GM23338 (cell line): ENCODE measurements at regions not wholly inside any gene's neighbourhood (a gene's known extent, or its start where the extent isn't known, plus 50 kb on each side); places are given as distances from the start of the nearest gene placed in this dataset.

ENCODE experiments used
- CREB1 ChIP-seq: fragments of 250-450 bp; sonication (Bioruptor Pico); IDR thresholded peaks from 2 replicates; pipeline ENCODE4 v1.5.0; 2020; ENCODE audit warnings: low read depth, mild to moderate bottlenecking, moderate library complexity
- EZH2 ChIP-seq: fragments of 200-600 bp; sonication (generic); IDR thresholded peaks from one replicate; pipeline ENCODE4 v1.8.0; 2017; ENCODE audit warnings: antibody characterized with exemption, mild to moderate bottlenecking, low read depth; ENCODE audit not compliant: unreplicated experiment
- EZH2phosphoT487 ChIP-seq: fragments of 200-600 bp; sonication (generic); IDR thresholded peaks from one replicate; pipeline ENCODE4 v1.8.1; 2018; ENCODE audit warnings: antibody characterized with exemption; ENCODE audit not compliant: unreplicated experiment
- NANOG ChIP-seq: IDR thresholded peaks from 2 replicates; pipeline ENCODE4 v1.6.1; 2016; ENCODE audit warnings: antibody characterized with exemption, borderline replicate concordance
- POLR2AphosphoS5 ChIP-seq: IDR thresholded peaks from 2 replicates; pipeline ENCODE4 v1.6.1; 2016; ENCODE audit warnings: antibody characterized with exemption, low read depth
- TF ChIP-seq, protein P1 (sequence below), 2 experiments: fragments of 200-600 bp in 1 of 2; sonication (generic) in 1 of 2; conservative IDR thresholded peaks; 2 replicates each; pipeline versions ENCODE4 v1.5.1 to v1.6.1; 2016 to 2017; ENCODE audit warnings: antibody characterized with exemption in 2 of 2, low read depth in 2 of 2, mild to moderate bottlenecking in 2 of 2, moderate library complexity in 1 of 2
- TF ChIP-seq, protein P2 (sequence below): IDR thresholded peaks from one replicate; pipeline ENCODE4 v1.6.1; 2018; ENCODE audit warnings: antibody characterized with exemption; ENCODE audit not compliant: unreplicated experiment

DNA sequence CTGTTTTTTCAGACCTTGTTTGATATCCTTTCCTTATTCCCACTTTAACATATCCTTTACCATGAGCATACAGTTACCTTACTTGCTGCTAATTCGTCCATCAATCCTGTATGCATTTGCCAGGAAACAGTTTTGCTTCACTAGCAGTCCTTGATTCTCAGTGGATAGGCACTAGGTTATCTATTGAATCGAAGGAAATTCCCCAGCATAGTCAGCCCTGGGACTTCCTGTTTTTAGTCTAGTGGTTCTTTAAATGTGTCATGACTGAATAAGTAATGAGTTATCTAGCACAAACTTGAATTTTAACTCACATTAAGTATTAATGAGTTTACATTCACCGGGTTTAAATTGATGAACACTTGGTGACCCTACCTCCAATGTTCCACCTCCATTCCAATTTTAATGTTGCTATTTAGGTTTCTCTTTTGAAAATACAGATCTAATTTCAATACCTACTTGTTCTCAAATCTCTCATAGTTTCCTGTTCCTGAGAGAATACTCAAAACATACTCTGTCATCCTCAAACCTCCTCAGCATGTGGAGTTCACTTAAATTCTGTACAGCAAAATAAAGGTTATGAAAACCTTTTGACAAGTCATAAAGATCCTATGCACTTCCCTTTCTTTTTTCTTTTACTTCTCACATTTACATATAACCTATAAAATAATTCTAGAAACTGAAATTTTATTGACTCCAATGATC is 1375.1 kb upstream of the TENM4 start:
- TF ChIP-seq, protein P1, sequence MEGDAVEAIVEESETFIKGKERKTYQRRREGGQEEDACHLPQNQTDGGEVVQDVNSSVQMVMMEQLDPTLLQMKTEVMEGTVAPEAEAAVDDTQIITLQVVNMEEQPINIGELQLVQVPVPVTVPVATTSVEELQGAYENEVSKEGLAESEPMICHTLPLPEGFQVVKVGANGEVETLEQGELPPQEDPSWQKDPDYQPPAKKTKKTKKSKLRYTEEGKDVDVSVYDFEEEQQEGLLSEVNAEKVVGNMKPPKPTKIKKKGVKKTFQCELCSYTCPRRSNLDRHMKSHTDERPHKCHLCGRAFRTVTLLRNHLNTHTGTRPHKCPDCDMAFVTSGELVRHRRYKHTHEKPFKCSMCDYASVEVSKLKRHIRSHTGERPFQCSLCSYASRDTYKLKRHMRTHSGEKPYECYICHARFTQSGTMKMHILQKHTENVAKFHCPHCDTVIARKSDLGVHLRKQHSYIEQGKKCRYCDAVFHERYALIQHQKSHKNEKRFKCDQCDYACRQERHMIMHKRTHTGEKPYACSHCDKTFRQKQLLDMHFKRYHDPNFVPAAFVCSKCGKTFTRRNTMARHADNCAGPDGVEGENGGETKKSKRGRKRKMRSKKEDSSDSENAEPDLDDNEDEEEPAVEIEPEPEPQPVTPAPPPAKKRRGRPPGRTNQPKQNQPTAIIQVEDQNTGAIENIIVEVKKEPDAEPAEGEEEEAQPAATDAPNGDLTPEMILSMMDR (conservative IDR thresholded peaks at IDR 0.05; ENCODE audit: low read depth in 2 of 2): no peak
- TF ChIP-seq EZH2 (no peak), EZH2phosphoT487 (no peak), POLR2AphosphoS5 (no peak), CREB1 (CRISPR knock-in tag) (no peak), NANOG (no peak)
- TF ChIP-seq, protein P2, sequence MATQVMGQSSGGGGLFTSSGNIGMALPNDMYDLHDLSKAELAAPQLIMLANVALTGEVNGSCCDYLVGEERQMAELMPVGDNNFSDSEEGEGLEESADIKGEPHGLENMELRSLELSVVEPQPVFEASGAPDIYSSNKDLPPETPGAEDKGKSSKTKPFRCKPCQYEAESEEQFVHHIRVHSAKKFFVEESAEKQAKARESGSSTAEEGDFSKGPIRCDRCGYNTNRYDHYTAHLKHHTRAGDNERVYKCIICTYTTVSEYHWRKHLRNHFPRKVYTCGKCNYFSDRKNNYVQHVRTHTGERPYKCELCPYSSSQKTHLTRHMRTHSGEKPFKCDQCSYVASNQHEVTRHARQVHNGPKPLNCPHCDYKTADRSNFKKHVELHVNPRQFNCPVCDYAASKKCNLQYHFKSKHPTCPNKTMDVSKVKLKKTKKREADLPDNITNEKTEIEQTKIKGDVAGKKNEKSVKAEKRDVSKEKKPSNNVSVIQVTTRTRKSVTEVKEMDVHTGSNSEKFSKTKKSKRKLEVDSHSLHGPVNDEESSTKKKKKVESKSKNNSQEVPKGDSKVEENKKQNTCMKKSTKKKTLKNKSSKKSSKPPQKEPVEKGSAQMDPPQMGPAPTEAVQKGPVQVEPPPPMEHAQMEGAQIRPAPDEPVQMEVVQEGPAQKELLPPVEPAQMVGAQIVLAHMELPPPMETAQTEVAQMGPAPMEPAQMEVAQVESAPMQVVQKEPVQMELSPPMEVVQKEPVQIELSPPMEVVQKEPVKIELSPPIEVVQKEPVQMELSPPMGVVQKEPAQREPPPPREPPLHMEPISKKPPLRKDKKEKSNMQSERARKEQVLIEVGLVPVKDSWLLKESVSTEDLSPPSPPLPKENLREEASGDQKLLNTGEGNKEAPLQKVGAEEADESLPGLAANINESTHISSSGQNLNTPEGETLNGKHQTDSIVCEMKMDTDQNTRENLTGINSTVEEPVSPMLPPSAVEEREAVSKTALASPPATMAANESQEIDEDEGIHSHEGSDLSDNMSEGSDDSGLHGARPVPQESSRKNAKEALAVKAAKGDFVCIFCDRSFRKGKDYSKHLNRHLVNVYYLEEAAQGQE: no peak
